ENCODE measurements at regions not wholly inside any gene's neighbourhood (a gene's known extent, or its start where the extent isn't known, plus 50 kb on each side); places are given as distances from the start of the nearest gene placed in this dataset.

DNA sequence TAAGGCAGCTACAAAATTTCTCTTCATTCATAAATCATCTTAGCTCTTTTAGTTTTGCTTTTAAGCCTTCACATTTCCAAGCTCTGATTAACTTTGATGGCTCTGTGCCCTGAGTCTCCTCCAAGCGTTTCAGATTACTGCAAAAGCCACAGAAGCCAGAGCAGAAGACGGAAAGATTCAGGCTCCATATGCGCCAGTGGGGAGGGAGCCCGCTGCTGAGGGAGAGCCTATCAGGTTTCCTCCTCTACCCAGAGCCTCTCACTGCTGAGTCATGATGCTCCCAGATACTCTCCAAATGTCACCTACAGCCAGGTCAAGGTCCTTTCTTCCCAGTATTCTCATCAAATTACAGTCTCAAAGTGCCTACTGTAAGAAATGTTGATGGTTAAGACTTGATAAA, 193.6 kb downstream of the RAP2A start:
- no peak overlapping the region for H2AK9ac ChIP-seq (replicated peaks; ENCODE audit: low read depth, low read length, poor library complexity)
- H3K9me3 ChIP-seq (ENCODE audit: control insufficient read depth, insufficient read depth, low read length), result 0 out of 2 replicates have a peak, but pooled peaks cover 2% of the 10 kb centered on the region
- H3K23ac ChIP-seq (ENCODE audit: low read depth, low read length), result no peak overlapping the region
- H3K27me3 ChIP-seq (ENCODE audit: control insufficient read depth, insufficient read depth, low read length), result peaks cover 11% of the 10 kb centered on the region
- no peak overlapping the region for H2BK15ac ChIP-seq (ENCODE audit: low read depth, low read length)
- intact Hi-C loops (cut with micrococcal nuclease), result no loop called here
- ATAC-seq (ENCODE audit: low read depth) (peak; percentile 100), DNase-seq (peak; percentile 95)
- no TSS peak for BruUV-seq (replicated peaks)
- H4K8ac ChIP-seq (ENCODE audit: low read depth in 2 of 2, low read length in 2 of 2), result no peak overlapping the region
- H3K79me1 ChIP-seq (ENCODE audit: low read depth in 1 of 2, low read length in 2 of 2), result no peaks in the 10 kb centered on the region
- H4K5ac ChIP-seq (ENCODE audit: low read depth, low read length), result no peak overlapping the region
- no peak overlapping the region for H3K56ac ChIP-seq (ENCODE audit: extremely low read depth, insufficient read depth, low read length)
- POLR2A ChIA-PET (ENCODE audit: unreplicated experiment), result no interaction called here
- H3K4ac ChIP-seq (ENCODE audit: low read depth, low read length), result no peak overlapping the region
- H3K9ac ChIP-seq (ENCODE audit: low read depth, low read length), result no peak overlapping the region
- no peak overlapping the region for H3K14ac ChIP-seq (replicated peaks; ENCODE audit: low read depth, low read length)
- dilution Hi-C loops (cut with HindIII; ENCODE audit: low sequenced_read_pairs, unreplicated experiment), result no loop called here
- CTCF ChIA-PET, result interaction anchor here (0.5 kb wide), 1 partner anchor 106 kb away, joined by 3 read pairs; no protein-coding TSS in a partner anchor
- no peak overlapping the region for H3K18ac ChIP-seq (ENCODE audit: low read depth, low read length)
- no peak overlapping the region for H2AFZ ChIP-seq (replicated peaks; ENCODE audit: low read length, poor library complexity)
- TF ChIP-seq MAFK (IDR thresholded peaks at IDR 0.05; ENCODE audit: low read depth, low read length), result peak; percentile 22; the same call in 1 of the 2 replicates
- no peak for TF ChIP-seq CTCF (conservative IDR thresholded peaks at IDR 0.05; ENCODE audit: low read depth, low read length)
- peak; percentile 86 for TF ChIP-seq NFE2L2 (IDR thresholded peaks at IDR 0.05; ENCODE audit: low read depth, low read length)
- TF ChIP-seq RAD21 (IDR thresholded peaks at IDR 0.05; ENCODE audit: low read length), result no peak
- 0 out of 2 replicates have a peak, but pooled peaks have one; percentile 30 for TF ChIP-seq FOS (IDR thresholded peaks at IDR 0.05; ENCODE audit: low read depth, low read length)
- peak; percentile 28; the same call in 1 of the 2 replicates for TF ChIP-seq MAZ (IDR thresholded peaks at IDR 0.05; ENCODE audit: borderline replicate concordance, low read depth, low read length)
- TF ChIP-seq POLR2A (IDR thresholded peaks at IDR 0.05; ENCODE audit: low read depth, low read length), result no peak
- TF ChIP-seq RCOR1 (IDR thresholded peaks at IDR 0.05; ENCODE audit: insufficient replicate concordance, low read length), result no peak
- no peaks in the 10 kb centered on the region for H3K9me1 ChIP-seq (ENCODE audit: insufficient read depth, low read length)
- H3K4me1 ChIP-seq (ENCODE audit: control insufficient read depth, insufficient read depth, low read length), result no peaks in the 10 kb centered on the region
- H4K20me1 ChIP-seq (ENCODE audit: insufficient read depth, low read length), result no peaks in the 10 kb centered on the region
- no peak overlapping the region for H3K4me2 ChIP-seq (ENCODE audit: low read depth, low read length)
- no peak overlapping the region for H2BK120ac ChIP-seq (ENCODE audit: low read depth, low read length)
- in situ Hi-C loops (cut with MboI; ENCODE audit: low sequenced_read_pairs), result no loop called here
- no peaks in the 10 kb centered on the region for H3K36me3 ChIP-seq (ENCODE audit: control insufficient read depth, insufficient read depth, low read length)
- no peak overlapping the region for H2BK20ac ChIP-seq (ENCODE audit: low read depth, low read length)
- WGBS, 2 experiments (ENCODE audit: extremely low coverage in 2 of 2, insufficient read length in 1 of 2), result 0% methylated on average over 1 of the region's 4 CpGs; no CpG with 5 or more reads in 1 of the 2 experiments
- no peak overlapping the region for H4K91ac ChIP-seq (ENCODE audit: insufficient read depth, low read depth, low read length)
- H3K27ac ChIP-seq (ENCODE audit: insufficient read depth, low read length), result no peak overlapping the region
- H2AK5ac ChIP-seq (ENCODE audit: low read depth, low read length), result no peak overlapping the region
- no peak overlapping the region for H2BK5ac ChIP-seq (ENCODE audit: low read depth, low read length, poor library complexity, severe bottlenecking)
- H3K4me3 ChIP-seq (ENCODE audit: insufficient read depth, low read depth, low read length), result no peak overlapping the region
